Stimulated activated CD4-positive, alpha-beta T cell treated with anti-CD3 and anti-CD28 coated beads, Interleukin-4, amount 100 ng/mL, for 1 hour (primary cell): ENCODE measurements at regions not wholly inside any gene's neighbourhood (a gene's known extent, or its start where the extent isn't known, plus 50 kb on each side); places are given as distances from the start of the nearest gene placed in this dataset.

ENCODE experiments used
- DNase-seq: peaks from one replicate; pipeline ENCODE4 v3.0.0-alpha.2; 2020

- no peak for DNase-seq
Observed at GRCh38 chr2:240362826-240363745, 72.4 kb upstream of the GPC1 start.

- DNase-seq = no peak
Observed at GRCh38 chr2:240363746-240364581, 71.5 kb upstream of the GPC1 start.

- DNase-seq = no peak
Observed at GRCh38 chr2:240364582-240364960, 70.9 kb upstream of the GPC1 start.

GRCh38 chr2:240364961-240365775 lies 70.3 kb upstream of the GPC1 start:
- DNase-seq = no peak

- DNase-seq = no peak
Observed at GRCh38 chr2:240365971-240366471, 69.4 kb upstream of the GPC1 start.

GRCh38 chr2:240366901-240367300 lies 68.6 kb upstream of the GPC1 start:
- DNase-seq = no peak

GRCh38 chr2:240367721-240368120 lies 67.7 kb upstream of the GPC1 start:
- DNase-seq = no peak

GRCh38 chr2:240368781-240369331 lies 66.6 kb upstream of the GPC1 start:
- DNase-seq = no peak

- no peak for DNase-seq
Observed at GRCh38 chr2:240369335-240369734, 66.1 kb upstream of the GPC1 start.

GRCh38 chr2:240369801-240370585 lies 65.5 kb upstream of the GPC1 start:
- DNase-seq = no peak

- no peak for DNase-seq
Observed at GRCh38 chr2:240371129-240372000, 64.1 kb upstream of the GPC1 start.

GRCh38 chr2:240372101-240372500 lies 63.4 kb upstream of the GPC1 start:
- no peak for DNase-seq

GRCh38 chr2:240373289-240373885 lies 62.1 kb upstream of the GPC1 start:
- no peak for DNase-seq

GRCh38 chr2:240374085-240374907 lies 61.2 kb upstream of the GPC1 start:
- no peak for DNase-seq

GRCh38 chr2:240375024-240375645 lies 60.3 kb upstream of the GPC1 start:
- no peak for DNase-seq

GRCh38 chr2:240376739-240377138 lies 58.7 kb upstream of the GPC1 start:
- no peak for DNase-seq

- DNase-seq = no peak
Observed at GRCh38 chr2:240377366-240377765, 58.1 kb upstream of the GPC1 start.

GRCh38 chr2:240379089-240379636 lies 56.3 kb upstream of the GPC1 start:
- no peak for DNase-seq
